Suprapubic skin (tissue), 4 donors: ENCODE measurements at regions not wholly inside any gene's neighbourhood (a gene's known extent, or its start where the extent isn't known, plus 50 kb on each side); places are given as distances from the start of the nearest gene placed in this dataset.
"Not testable (repeated sequence)": the region's sequence is repeated elsewhere in the genome, so short reads cannot be mapped to it uniquely, and the experiment has no call there.

Source experiments
- DNase-seq, 2 donors: peaks; one replicate each; pipeline ENCODE4 v3.0.0-alpha.2; 2019; ENCODE audit warnings: low spot score in 2 of 2
- H3K27ac ChIP-seq: fragments of 200-600 bp; sonication (generic); one replicate; pipeline ENCODE4 v1.5.1; 2019
- H3K27me3 ChIP-seq: fragments of 200-600 bp; sonication (generic); one replicate; pipeline ENCODE4 v1.5.1; 2019
- H3K36me3 ChIP-seq: fragments of 200-600 bp; sonication (generic); one replicate; pipeline ENCODE4 v1.5.1; 2019
- H3K4me1 ChIP-seq: fragments of 200-600 bp; sonication (generic); one replicate; pipeline ENCODE4 v1.5.1; 2019
- H3K4me3 ChIP-seq: fragments of 200-600 bp; sonication (generic); one replicate; pipeline ENCODE4 v1.5.1; 2019; ENCODE audit warnings: mild to moderate bottlenecking
- H3K9me3 ChIP-seq: fragments of 200-600 bp; sonication (generic); one replicate; pipeline ENCODE4 v1.5.1; 2019
- CTCF ChIP-seq, 2 donors: fragments of 200-600 bp in 1 of 2; fragments of 450-650 bp in 1 of 2; sonication (generic) in 1 of 2; IDR thresholded peaks; one replicate each; pipeline ENCODE4 v1.5.1; 2016 to 2019; ENCODE audit warnings: antibody characterized with exemption in 2 of 2, mild to moderate bottlenecking in 1 of 2, moderate library complexity in 1 of 2
- EP300 ChIP-seq: sonication (generic); formaldehyde crosslinking; IDR thresholded peaks from one replicate; pipeline ENCODE4 v1.6.1; 2017; ENCODE audit warnings: antibody characterized with exemption
- POLR2A ChIP-seq, 2 donors: fragments of 450-650 bp; IDR thresholded peaks; one replicate each; pipeline ENCODE4 v1.6.1; 2017; ENCODE audit warnings: antibody characterized with exemption in 2 of 2, mild to moderate bottlenecking in 2 of 2, moderate library complexity in 2 of 2
- POLR2AphosphoS5 ChIP-seq, 3 donors: sonication (generic); formaldehyde crosslinking; IDR thresholded peaks; one replicate each; pipeline ENCODE4 v1.6.1; 2017; ENCODE audit warnings: antibody characterized with exemption in 3 of 3
- WGBS: methylation state at CpG from one replicate; pipeline ENCODE4 v1.1.5; 2018; 5-methylcytosine and 5-hydroxymethylcytosine counted together

- no peak overlapping the region for H3K4me3 ChIP-seq
- H3K4me1 ChIP-seq = no peaks in the 10 kb centered on the region
- DNase-seq = no peak
- no peaks in the 10 kb centered on the region for H3K36me3 ChIP-seq
- H3K27ac ChIP-seq = no peak overlapping the region
- WGBS = 96% methylated on average over 3 of the region's 3 CpGs
- TF ChIP-seq POLR2AphosphoS5 (IDR thresholded peaks at IDR 0.05) (no peak), EP300 (no peak), CTCF (IDR thresholded peaks at IDR 0.05) (no peak), POLR2A (IDR thresholded peaks at IDR 0.05) (no peak)
- no peaks in the 10 kb centered on the region for H3K9me3 ChIP-seq
- H3K27me3 ChIP-seq = peaks cover 6% of the 10 kb centered on the region
These were observed 252.1 kb upstream of the COPS8 start for GRCh38 chr2:236833501-236834073.

GRCh38 chr2:236834284-236834683 lies 251.4 kb upstream of the COPS8 start:
- H3K27ac ChIP-seq = no peak overlapping the region
- WGBS = 89% methylated on average over 1 of the region's 1 CpG
- peaks cover 6% of the 10 kb centered on the region for H3K27me3 ChIP-seq

GRCh38 chr2:236835307-236836024 lies 250.2 kb upstream of the COPS8 start:
- Histone ChIP-seq H3K36me3 (no peaks in the 10 kb centered on the region), H3K9me3 (no peaks in the 10 kb centered on the region), H3K27ac (no peak overlapping the region), H3K27me3 (peaks cover 6% of the 10 kb centered on the region), H3K4me1 (no peaks in the 10 kb centered on the region), H3K4me3 (no peak overlapping the region)
- no peak for TF ChIP-seq CTCF (IDR thresholded peaks at IDR 0.05)
- TF ChIP-seq POLR2A (IDR thresholded peaks at IDR 0.05) = no peak
- TF ChIP-seq EP300 = no peak
- TF ChIP-seq POLR2AphosphoS5 (IDR thresholded peaks at IDR 0.05) = no peak
- no peak for DNase-seq
- WGBS = 79% methylated on average over 1 of the region's 2 CpGs

More at GRCh38 chr2:236834284-236834683, 251.4 kb upstream of the COPS8 start:
- no peak for DNase-seq
- Histone ChIP-seq H3K9me3 (no peaks in the 10 kb centered on the region), H3K4me3 (no peak overlapping the region), H3K36me3 (no peaks in the 10 kb centered on the region), H3K4me1 (no peaks in the 10 kb centered on the region)
- no peak for TF ChIP-seq EP300
- no peak for TF ChIP-seq CTCF (IDR thresholded peaks at IDR 0.05)
- no peak for TF ChIP-seq POLR2A (IDR thresholded peaks at IDR 0.05)
- TF ChIP-seq POLR2AphosphoS5 (IDR thresholded peaks at IDR 0.05) = no peak

- 86% methylated on average over 2 of the region's 2 CpGs for WGBS
These were observed 249.7 kb upstream of the COPS8 start for GRCh38 chr2:236836028-236836427.

GRCh38 chr2:236840215-236840614 lies 245.5 kb upstream of the COPS8 start:
- H3K4me3 ChIP-seq = no peak overlapping the region
- no peak for TF ChIP-seq CTCF (IDR thresholded peaks at IDR 0.05)
- no peak for TF ChIP-seq EP300
- TF ChIP-seq POLR2AphosphoS5 (IDR thresholded peaks at IDR 0.05) = no peak
- TF ChIP-seq POLR2A (IDR thresholded peaks at IDR 0.05) = no peak
- no peak for DNase-seq
- H3K9me3 ChIP-seq = no peaks in the 10 kb centered on the region
- no peaks in the 10 kb centered on the region for H3K4me1 ChIP-seq
- 44% methylated on average over 3 of the region's 3 CpGs for WGBS
- H3K27ac ChIP-seq = no peak overlapping the region
- H3K27me3 ChIP-seq = peaks cover 4% of the 10 kb centered on the region
- H3K36me3 ChIP-seq = no peaks in the 10 kb centered on the region

More at GRCh38 chr2:236836028-236836427, 249.7 kb upstream of the COPS8 start:
- H3K36me3 ChIP-seq, H3K4me1 ChIP-seq, H3K4me3 ChIP-seq, DNase-seq, H3K27me3 ChIP-seq, H3K9me3 ChIP-seq, H3K27ac ChIP-seq: not testable (repeated sequence)
